ENCODE measurements at regions not wholly inside any gene's neighbourhood (a gene's known extent, or its start where the extent isn't known, plus 50 kb on each side); places are given as distances from the start of the nearest gene placed in this dataset.
A peak's percentile ranks its signal among the peaks of the same experiment; 100 is the strongest.

DNA sequence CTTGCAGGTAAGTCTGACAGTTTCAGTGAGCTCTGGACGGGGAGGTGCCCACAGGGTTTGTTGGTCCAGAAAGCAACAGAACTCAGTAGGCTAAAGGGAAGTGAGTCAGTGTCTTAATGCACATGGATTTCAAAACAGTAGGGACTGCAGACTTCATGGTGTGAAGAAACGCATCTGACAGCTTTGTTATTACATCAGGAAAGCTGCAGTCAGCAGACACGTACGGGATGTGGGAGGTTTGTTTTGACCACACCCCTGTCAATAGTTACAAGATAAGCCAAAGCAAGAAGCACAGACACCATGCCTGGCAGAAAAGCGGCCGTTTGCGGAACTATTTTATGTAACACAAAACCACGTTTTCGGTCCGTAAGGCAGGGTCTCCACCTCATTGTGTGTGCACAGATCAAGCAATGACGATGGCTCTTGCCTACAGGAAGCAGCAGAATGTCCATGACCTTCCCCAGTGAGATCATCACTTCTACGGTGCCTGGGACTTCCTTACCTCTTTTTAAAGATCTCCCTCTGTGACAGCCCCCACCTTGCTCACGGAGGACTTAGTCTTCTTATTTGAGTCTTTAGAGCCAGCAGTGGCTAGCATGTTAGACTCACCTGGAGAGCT, 58.2 kb upstream of the FTH1 start (continued):
- TF ChIP-seq YY1 (IDR thresholded peaks at IDR 0.05; ENCODE audit: borderline replicate concordance in 1 of 3, control insufficient read depth in 1 of 3, extremely low read depth in 1 of 3, insufficient read depth in 3 of 3, insufficient read length in 1 of 3, insufficient replicate concordance in 2 of 3, low read depth in 1 of 3, low read length in 2 of 3) (peak in 1 of 3 experiments; percentile 44), MYNN (IDR thresholded peaks at IDR 0.05) (peak; percentile 92), MYNN (CRISPR knock-in tag; IDR thresholded peaks at IDR 0.05) (no peak), HLTF (IDR thresholded peaks at IDR 0.05) (peak; percentile 59; the same call in 1 of the 2 replicates), CTBP1 (IDR thresholded peaks at IDR 0.05; ENCODE audit: borderline replicate concordance) (peak; percentile 99), MEIS2 (IDR thresholded peaks at IDR 0.05; ENCODE audit: partially characterized antibody) (peak; percentile 98), NFXL1 (CRISPR knock-in tag; IDR thresholded peaks at IDR 0.05) (no peak), ZC3H4 (CRISPR knock-in tag; IDR thresholded peaks at IDR 0.05; ENCODE audit: borderline replicate concordance) (no peak), ZBTB33 (CRISPR knock-in tag; IDR thresholded peaks at IDR 0.05) (peak; percentile 83), HNRNPH1 (optimal IDR thresholded peaks at IDR 0.05; ENCODE audit: low read depth, low read length) (no peak), MEF2D (tag; conservative IDR thresholded peaks at IDR 0.05; ENCODE audit: low read depth) (peak; percentile 88), CCAR2 (IDR thresholded peaks at IDR 0.05; ENCODE audit: low read depth, low read length) (no peak), RFX7 (CRISPR knock-in tag; IDR thresholded peaks at IDR 0.05) (no peak), ZNF140 (CRISPR knock-in tag; IDR thresholded peaks at IDR 0.05) (no peak), ZNF174 (CRISPR knock-in tag; IDR thresholded peaks at IDR 0.05) (no peak), HNRNPL (IDR thresholded peaks at IDR 0.05; ENCODE audit: low read depth, low read length) (no peak), ZNF197 (CRISPR knock-in tag; IDR thresholded peaks at IDR 0.05; ENCODE audit: low read depth) (peak; percentile 66; the same call in 1 of the 2 replicates), ZNF354B (CRISPR knock-in tag; IDR thresholded peaks at IDR 0.05) (no peak), HMGN3 (IDR thresholded peaks at IDR 0.05; ENCODE audit: borderline replicate concordance, extremely low read depth, insufficient read length, low read depth, low read length) (peak; percentile 44), PRDM10 (IDR thresholded peaks at IDR 0.05; ENCODE audit: partially characterized antibody) (peak; percentile 51), SMARCA4 (IDR thresholded peaks at IDR 0.05) (peak; percentile 93), ZNF445 (CRISPR knock-in tag; IDR thresholded peaks at IDR 0.05; ENCODE audit: low read depth) (peak; percentile 0; the same call in 1 of the 2 replicates)
- TF ChIP-seq, protein P1, sequence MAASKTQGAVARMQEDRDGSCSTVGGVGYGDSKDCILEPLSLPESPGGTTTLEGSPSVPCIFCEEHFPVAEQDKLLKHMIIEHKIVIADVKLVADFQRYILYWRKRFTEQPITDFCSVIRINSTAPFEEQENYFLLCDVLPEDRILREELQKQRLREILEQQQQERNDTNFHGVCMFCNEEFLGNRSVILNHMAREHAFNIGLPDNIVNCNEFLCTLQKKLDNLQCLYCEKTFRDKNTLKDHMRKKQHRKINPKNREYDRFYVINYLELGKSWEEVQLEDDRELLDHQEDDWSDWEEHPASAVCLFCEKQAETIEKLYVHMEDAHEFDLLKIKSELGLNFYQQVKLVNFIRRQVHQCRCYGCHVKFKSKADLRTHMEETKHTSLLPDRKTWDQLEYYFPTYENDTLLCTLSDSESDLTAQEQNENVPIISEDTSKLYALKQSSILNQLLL (CRISPR knock-in tag; IDR thresholded peaks at IDR 0.05; ENCODE audit: borderline replicate concordance) = no peak
